ENCODE measurements at regions not wholly inside any gene's neighbourhood (a gene's known extent, or its start where the extent isn't known, plus 50 kb on each side); places are given as distances from the start of the nearest gene placed in this dataset.
A peak's percentile ranks its signal among the peaks of the same experiment; 100 is the strongest.

DNA sequence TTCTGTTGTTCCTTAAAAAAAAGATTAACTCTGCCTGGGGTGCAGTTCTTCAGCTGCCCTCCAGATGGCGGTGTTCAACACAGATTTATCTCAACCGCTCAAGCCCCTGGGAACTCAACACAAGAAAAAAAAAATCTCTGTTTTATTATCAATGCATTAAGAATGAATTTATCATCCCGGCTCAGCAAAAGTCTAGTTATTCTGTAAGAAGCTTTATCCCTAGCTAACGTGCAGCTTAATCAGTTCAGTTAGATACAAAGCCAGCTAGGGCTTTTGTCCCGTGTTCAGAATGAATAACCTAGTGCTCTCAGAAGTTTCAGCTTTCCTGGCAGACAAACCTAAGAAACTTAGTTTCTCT lies 475.9 kb upstream of the CCL2 start:
- Histone ChIP-seq H3K27me3 (no peaks in the 10 kb centered on the region), H3K9me3 (no peaks in the 10 kb centered on the region), H3K4me3 (no peak overlapping the region), H3K27ac (no peak overlapping the region), H3K36me3 (no peaks in the 10 kb centered on the region), H3K4me1 (no peaks in the 10 kb centered on the region)
- DNase-seq = no peak
- peak; percentile 78 for ATAC-seq
- intact Hi-C loops (cut with DNase I) = no loop called here
- TF ChIP-seq, protein P1, sequence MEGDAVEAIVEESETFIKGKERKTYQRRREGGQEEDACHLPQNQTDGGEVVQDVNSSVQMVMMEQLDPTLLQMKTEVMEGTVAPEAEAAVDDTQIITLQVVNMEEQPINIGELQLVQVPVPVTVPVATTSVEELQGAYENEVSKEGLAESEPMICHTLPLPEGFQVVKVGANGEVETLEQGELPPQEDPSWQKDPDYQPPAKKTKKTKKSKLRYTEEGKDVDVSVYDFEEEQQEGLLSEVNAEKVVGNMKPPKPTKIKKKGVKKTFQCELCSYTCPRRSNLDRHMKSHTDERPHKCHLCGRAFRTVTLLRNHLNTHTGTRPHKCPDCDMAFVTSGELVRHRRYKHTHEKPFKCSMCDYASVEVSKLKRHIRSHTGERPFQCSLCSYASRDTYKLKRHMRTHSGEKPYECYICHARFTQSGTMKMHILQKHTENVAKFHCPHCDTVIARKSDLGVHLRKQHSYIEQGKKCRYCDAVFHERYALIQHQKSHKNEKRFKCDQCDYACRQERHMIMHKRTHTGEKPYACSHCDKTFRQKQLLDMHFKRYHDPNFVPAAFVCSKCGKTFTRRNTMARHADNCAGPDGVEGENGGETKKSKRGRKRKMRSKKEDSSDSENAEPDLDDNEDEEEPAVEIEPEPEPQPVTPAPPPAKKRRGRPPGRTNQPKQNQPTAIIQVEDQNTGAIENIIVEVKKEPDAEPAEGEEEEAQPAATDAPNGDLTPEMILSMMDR (IDR thresholded peaks at IDR 0.05) = peak; percentile 99

DNA sequence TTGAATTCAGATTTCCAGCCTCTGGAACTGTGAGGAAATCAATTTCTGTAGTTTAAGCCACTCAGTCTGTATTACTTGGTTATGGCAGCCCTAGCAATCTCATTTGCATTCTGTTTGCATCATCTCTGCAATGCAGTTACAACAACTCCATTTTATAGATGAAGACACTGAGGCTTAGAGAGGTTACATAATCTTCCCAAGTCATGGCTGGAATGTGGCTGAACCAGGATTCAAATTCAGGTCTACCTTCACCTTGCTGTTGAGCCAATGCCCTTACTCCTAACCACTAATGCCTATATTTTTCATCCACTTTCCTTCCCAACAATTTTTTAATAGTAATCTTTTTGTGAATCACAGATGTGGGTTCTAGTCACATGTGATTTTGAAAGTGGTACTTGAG lies 469.8 kb upstream of the CCL2 start:
- H3K4me1 ChIP-seq = no peaks in the 10 kb centered on the region
- no peaks in the 10 kb centered on the region for H3K9me3 ChIP-seq
- ATAC-seq = no peak
- TF ChIP-seq, protein P1 (IDR thresholded peaks at IDR 0.05) = no peak
- no peak overlapping the region for H3K4me3 ChIP-seq
- H3K27me3 ChIP-seq = no peaks in the 10 kb centered on the region
- H3K27ac ChIP-seq = no peak overlapping the region
- no peaks in the 10 kb centered on the region for H3K36me3 ChIP-seq
- intact Hi-C loops (cut with DNase I) = no loop called here
- no peak for DNase-seq

DNA sequence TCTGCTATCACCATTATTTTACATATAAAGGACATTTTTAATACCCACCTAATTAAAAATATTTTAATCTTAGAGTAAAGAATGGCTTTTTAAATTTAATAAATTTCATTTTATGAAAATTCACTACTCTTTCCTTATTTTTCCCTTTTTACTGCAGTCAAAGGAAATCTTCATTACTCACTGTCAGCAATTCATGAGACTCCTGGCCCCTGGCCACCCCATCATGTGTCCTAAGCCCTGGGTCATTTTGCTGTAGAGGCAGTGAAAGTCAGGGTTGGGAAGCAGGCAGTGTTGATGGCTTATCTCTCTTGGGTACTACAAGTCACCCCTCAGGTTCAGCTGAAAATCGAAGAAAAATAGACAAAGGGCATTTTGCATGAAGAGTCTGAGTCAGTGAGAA lies 468.6 kb upstream of the CCL2 start:
- H3K9me3 ChIP-seq = no peaks in the 10 kb centered on the region
- no peak for DNase-seq

DNA sequence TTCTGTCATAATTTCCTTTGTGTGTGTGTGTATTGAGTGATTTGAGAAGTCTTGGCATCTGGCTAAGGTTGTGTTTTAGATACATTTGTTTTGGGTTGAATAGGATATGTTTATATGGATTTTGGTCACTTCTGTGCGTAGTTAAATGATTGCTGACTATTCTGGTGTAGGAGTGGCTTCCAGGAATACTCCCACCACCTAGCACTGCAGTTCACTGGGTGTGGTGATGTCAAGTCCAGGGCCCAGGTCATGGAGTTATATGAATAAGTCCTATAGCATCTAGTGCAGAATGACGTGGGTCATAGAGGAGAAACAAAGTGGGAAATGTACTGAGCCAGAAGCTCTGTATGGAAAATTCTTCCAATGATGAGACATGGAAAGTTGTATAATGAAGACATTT lies 465.4 kb upstream of the CCL2 start:
- H3K4me1 ChIP-seq = no peaks in the 10 kb centered on the region
- H3K27ac ChIP-seq = no peak overlapping the region
- ATAC-seq (no peak), DNase-seq (no peak)
- no peaks in the 10 kb centered on the region for H3K36me3 ChIP-seq
- intact Hi-C loops (cut with DNase I) = no loop called here
- no peaks in the 10 kb centered on the region for H3K27me3 ChIP-seq
- H3K9me3 ChIP-seq = no peaks in the 10 kb centered on the region
- TF ChIP-seq, protein P1 (IDR thresholded peaks at IDR 0.05) = no peak
- H3K4me3 ChIP-seq = no peak overlapping the region

More for the DNA sequence above, 468.6 kb upstream of the CCL2 start:
- H3K36me3 ChIP-seq = no peaks in the 10 kb centered on the region
- H3K27ac ChIP-seq = no peak overlapping the region
- TF ChIP-seq, protein P1 (IDR thresholded peaks at IDR 0.05) = no peak
- no peaks in the 10 kb centered on the region for H3K4me1 ChIP-seq
- no peak overlapping the region for H3K4me3 ChIP-seq
- H3K27me3 ChIP-seq = no peaks in the 10 kb centered on the region
- intact Hi-C loops (cut with DNase I) = no loop called here
- ATAC-seq = no peak

DNA sequence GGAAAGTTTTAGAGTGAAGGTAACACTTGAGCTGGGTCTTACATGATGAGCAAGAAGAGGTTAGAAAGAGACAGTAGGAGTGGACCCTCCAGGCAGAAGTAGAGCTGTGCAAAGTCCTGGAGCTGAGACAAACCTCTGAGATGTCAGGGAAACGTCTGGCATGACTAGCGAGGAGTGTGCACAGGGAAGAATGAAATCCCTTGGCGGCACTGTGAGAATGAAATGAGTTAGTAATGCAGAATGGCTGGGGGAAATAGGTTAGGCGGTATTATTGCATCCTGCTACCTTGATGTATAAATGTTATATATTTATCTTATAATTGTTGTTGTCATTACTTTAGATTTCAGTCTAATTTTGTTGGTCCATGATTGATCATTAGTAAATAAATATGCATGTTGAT lies 457.9 kb upstream of the CCL2 start:
- Histone ChIP-seq H3K4me3 (no peak overlapping the region), H3K27ac (no peak overlapping the region), H3K36me3 (no peaks in the 10 kb centered on the region), H3K27me3 (no peaks in the 10 kb centered on the region), H3K9me3 (no peaks in the 10 kb centered on the region), H3K4me1 (no peaks in the 10 kb centered on the region)
- TF ChIP-seq, protein P1 (IDR thresholded peaks at IDR 0.05) = no peak
- intact Hi-C loops (cut with DNase I) = no loop called here
- ATAC-seq (no peak), DNase-seq (no peak)

DNA sequence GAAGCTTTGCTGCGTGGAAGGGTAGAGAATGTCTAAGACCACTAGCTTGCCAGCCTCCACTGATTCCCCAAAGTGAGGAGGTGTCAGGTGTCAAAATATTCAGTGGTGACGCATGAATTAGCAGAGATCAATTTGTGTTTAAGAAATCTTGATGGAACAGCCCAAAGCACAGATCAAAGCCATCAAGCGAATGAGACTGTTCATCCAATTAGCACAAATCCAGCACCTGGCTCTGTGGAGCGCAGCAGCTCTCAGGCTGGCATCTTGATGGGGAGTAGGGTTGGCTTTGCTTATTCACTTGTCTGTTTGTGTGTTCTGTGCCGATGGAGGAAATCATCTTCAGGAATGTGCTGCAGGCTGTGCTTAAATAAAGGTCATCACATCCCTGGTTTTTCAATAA lies 456.8 kb upstream of the CCL2 start:
- H3K4me3 ChIP-seq = no peak overlapping the region
- no peaks in the 10 kb centered on the region for H3K36me3 ChIP-seq
- no peaks in the 10 kb centered on the region for H3K4me1 ChIP-seq
- intact Hi-C loops (cut with DNase I) = no loop called here
- ATAC-seq (no peak), DNase-seq (no peak)
- TF ChIP-seq, protein P1 (IDR thresholded peaks at IDR 0.05) = no peak
- no peaks in the 10 kb centered on the region for H3K27me3 ChIP-seq
- no peak overlapping the region for H3K27ac ChIP-seq
- H3K9me3 ChIP-seq = no peaks in the 10 kb centered on the region

Data from upper lobe of right lung (tissue), 1 donor.